ENCODE measurements at regions not wholly inside any gene's neighbourhood (a gene's known extent, or its start where the extent isn't known, plus 50 kb on each side); places are given as distances from the start of the nearest gene placed in this dataset.

DNA sequence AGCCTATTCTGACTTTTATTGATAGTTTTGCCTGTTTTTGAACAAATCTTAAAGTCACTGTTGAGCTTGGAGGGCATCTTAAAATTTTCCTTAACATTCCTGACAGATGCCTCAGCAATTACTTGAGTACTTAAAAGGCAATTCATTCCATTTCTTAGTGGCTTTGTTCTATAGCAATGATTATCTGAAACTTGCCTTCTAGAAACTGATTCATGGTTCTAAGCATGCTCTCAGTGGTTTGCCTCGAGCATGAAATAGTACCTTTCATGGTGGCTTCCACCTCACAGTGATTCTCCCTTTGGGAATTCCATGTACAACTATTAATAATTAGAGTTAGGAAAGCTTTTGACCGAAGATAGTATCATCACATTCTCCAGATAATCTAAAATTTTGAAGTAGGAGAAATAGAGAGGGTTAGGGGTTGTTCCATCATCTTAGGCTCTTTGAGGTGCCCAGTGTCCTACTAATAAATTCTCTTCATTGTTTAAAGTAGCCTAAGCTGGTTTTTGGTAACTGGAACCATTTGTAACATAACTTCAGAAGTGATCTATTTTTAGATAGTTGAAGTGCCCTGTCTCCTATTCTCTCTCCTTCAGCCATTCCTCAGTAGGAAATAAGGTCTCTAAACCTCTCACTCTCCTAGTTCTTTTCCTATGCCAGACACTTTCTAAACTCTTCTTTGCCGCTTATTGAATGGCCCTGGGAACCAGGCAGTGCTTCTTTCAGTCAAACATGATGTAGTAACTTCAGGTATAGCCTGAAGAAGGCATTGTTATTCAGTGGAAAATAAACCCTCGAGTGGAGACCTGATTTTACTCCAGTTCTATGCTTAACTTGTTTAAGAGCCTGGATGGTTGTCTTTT, 156.1 kb downstream of the HAUS1 start:
- Histone ChIP-seq H3K4me1 (ENCODE audit: control insufficient read depth, insufficient read depth, low read length) (peaks cover 10% of the 10 kb centered on the region), H3K36me3 (ENCODE audit: control insufficient read depth, insufficient read depth, low read length) (peaks cover 20% of the 10 kb centered on the region), H3K27ac (ENCODE audit: low read depth, low read length) (no peak overlapping the region), H3K4me3 (ENCODE audit: low read length) (no peak overlapping the region), H3K9me3 (ENCODE audit: control insufficient read depth, low read length) (no peaks in the 10 kb centered on the region), H3K9ac (ENCODE audit: extremely low read depth, low read length, poor library complexity, severe bottlenecking) (no peak overlapping the region), H3K27me3 (ENCODE audit: control insufficient read depth, insufficient read depth, low read length, poor library complexity, severe bottlenecking) (no peaks in the 10 kb centered on the region)
- H3K4me1 Mint-ChIP-seq, result peaks cover 62% of the 10 kb centered on the region
- no peak for TF ChIP-seq CTCF (conservative IDR thresholded peaks at IDR 0.05)
- no peak overlapping the region for H3K4me3 Mint-ChIP-seq
- H3K27ac Mint-ChIP-seq, result no peak overlapping the region
- 81 to 100% methylated on average over 1 to 3 of the region's 4 CpGs for WGBS, 2 experiments (ENCODE audit: insufficient coverage in 1 of 2, insufficient read length in 1 of 2)
- no peaks in the 10 kb centered on the region for H3K9me3 Mint-ChIP-seq
- H3K36me3 Mint-ChIP-seq (ENCODE audit: low read depth), result peaks cover 5% of the 10 kb centered on the region
- no peak for DNase-seq
- no peaks in the 10 kb centered on the region for H3K27me3 Mint-ChIP-seq (ENCODE audit: insufficient read depth)

- DNase-seq, result no peak
- no peaks in the 10 kb centered on the region for H3K9me3 ChIP-seq (ENCODE audit: control insufficient read depth, low read length)
- WGBS, 2 experiments (ENCODE audit: insufficient coverage in 1 of 2, insufficient read length in 1 of 2), result 86 to 87% methylated on average over 3 of the region's 3 CpGs
- H3K27me3 Mint-ChIP-seq (ENCODE audit: insufficient read depth), result no peaks in the 10 kb centered on the region
- H3K9me3 Mint-ChIP-seq, result no peaks in the 10 kb centered on the region
- H3K36me3 Mint-ChIP-seq (ENCODE audit: low read depth), result peaks cover 3% of the 10 kb centered on the region
- H3K9ac ChIP-seq (ENCODE audit: extremely low read depth, low read length, poor library complexity, severe bottlenecking), result no peak overlapping the region
- H3K4me3 Mint-ChIP-seq, result no peak overlapping the region
- H3K27ac ChIP-seq (ENCODE audit: low read depth, low read length), result no peak overlapping the region
- H3K36me3 ChIP-seq (ENCODE audit: control insufficient read depth, insufficient read depth, low read length), result peaks cover 20% of the 10 kb centered on the region
- peaks cover 67% of the 10 kb centered on the region for H3K4me1 Mint-ChIP-seq
- TF ChIP-seq CTCF (conservative IDR thresholded peaks at IDR 0.05), result no peak
- no peaks in the 10 kb centered on the region for H3K27me3 ChIP-seq (ENCODE audit: control insufficient read depth, insufficient read depth, low read length, poor library complexity, severe bottlenecking)
- H3K27ac Mint-ChIP-seq, result no peak overlapping the region
- no peak overlapping the region for H3K4me3 ChIP-seq (ENCODE audit: low read length)
- H3K4me1 ChIP-seq (ENCODE audit: control insufficient read depth, insufficient read depth, low read length), result peaks cover 10% of the 10 kb centered on the region
These were observed 156.6 kb downstream of the HAUS1 start for GRCh38 chr18:46260879-46261143.

DNA sequence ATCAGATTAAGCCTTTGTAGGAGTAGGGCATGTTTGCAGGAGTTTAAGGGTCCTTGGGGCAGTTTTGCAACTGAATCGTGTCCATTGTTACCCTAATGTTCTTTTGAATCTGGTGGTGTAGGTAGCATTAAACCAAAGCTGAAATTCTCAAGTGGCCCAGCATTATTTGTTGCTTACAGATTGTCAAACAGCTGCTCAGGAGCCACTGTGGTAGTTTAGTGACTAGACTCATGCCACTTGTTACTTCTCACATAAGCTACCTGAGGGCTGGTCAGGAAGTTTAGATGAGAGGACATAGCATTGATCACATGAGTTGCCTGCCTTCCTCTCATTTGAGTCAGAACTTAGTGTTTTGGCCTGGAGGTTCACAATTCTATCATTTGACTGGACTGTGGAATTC, 157.6 kb downstream of the HAUS1 start:
- peaks cover 10% of the 10 kb centered on the region for H3K4me1 ChIP-seq (ENCODE audit: control insufficient read depth, insufficient read depth, low read length)
- H3K9me3 Mint-ChIP-seq, result no peaks in the 10 kb centered on the region
- no peak overlapping the region for H3K9ac ChIP-seq (ENCODE audit: extremely low read depth, low read length, poor library complexity, severe bottlenecking)
- no peak overlapping the region for H3K4me3 ChIP-seq (ENCODE audit: low read length)
- no peaks in the 10 kb centered on the region for H3K9me3 ChIP-seq (ENCODE audit: control insufficient read depth, low read length)
- H3K27me3 Mint-ChIP-seq (ENCODE audit: insufficient read depth), result no peaks in the 10 kb centered on the region
- no peak overlapping the region for H3K4me3 Mint-ChIP-seq
- no peak for TF ChIP-seq CTCF (conservative IDR thresholded peaks at IDR 0.05)
- no peak overlapping the region for H3K27ac ChIP-seq (ENCODE audit: low read depth, low read length)
- H3K36me3 ChIP-seq (ENCODE audit: control insufficient read depth, insufficient read depth, low read length), result peaks cover 20% of the 10 kb centered on the region
- peaks cover 66% of the 10 kb centered on the region for H3K4me1 Mint-ChIP-seq
- DNase-seq, result peak; percentile 54
- peaks cover 2% of the 10 kb centered on the region for H3K36me3 Mint-ChIP-seq (ENCODE audit: low read depth)
- H3K27me3 ChIP-seq (ENCODE audit: control insufficient read depth, insufficient read depth, low read length, poor library complexity, severe bottlenecking), result no peaks in the 10 kb centered on the region
- H3K27ac Mint-ChIP-seq, result peak overlapping the region; percentile 74
- WGBS, 2 experiments (ENCODE audit: insufficient coverage in 1 of 2, insufficient read length in 1 of 2), result 33 to 56% methylated on average over 1 of the region's 1 CpG
